GM12878 (cell line): ENCODE measurements at regions not wholly inside any gene's neighbourhood (a gene's known extent, or its start where the extent isn't known, plus 50 kb on each side); places are given as distances from the start of the nearest gene placed in this dataset.
A peak's percentile ranks its signal among the peaks of the same experiment; 100 is the strongest.

Experiments used
- ATAC-seq: fragments of 200-7000 bp; cut with Tn5 transposase; 3 replicates; pipeline ENCODE4 v1.9.1; 2020; ENCODE audit warnings: mild to moderate bottlenecking, moderate library complexity
- BruUV-seq: library from RNA; stranded (reverse); fragments of 400-500 nt; replicated peaks from 2 replicates; lab custom pipeline; 2021; lab: Mats Ljungman, UMichigan
- CTCF ChIA-PET: fragments of 300-600 bp; sonication (Branson Sonifier 250); formaldehyde crosslinking; extraction: SDS; loops from one replicate; lab custom pipeline; 2021; ENCODE audit warnings: inconsistent platforms; lab: Yijun Ruan, JAX
- POLR2A ChIA-PET: fragments of 350-600 bp; formaldehyde crosslinking; extraction: SDS; loops from one replicate; lab custom pipeline; 2021; ENCODE audit warnings: inconsistent platforms; lab: Charles Lee
- RAD21 ChIA-PET: fragments of 300-600 bp; sonication (Branson Sonifier 250); formaldehyde crosslinking; loops from one replicate; lab custom pipeline; 2023; ENCODE audit warnings: antibody characterized with exemption; ENCODE audit not compliant: unreplicated experiment; lab: Charles Lee
- SMC1A ChIA-PET: fragments of 300-600 bp; sonication (Branson Sonifier 250); formaldehyde crosslinking; loops from one replicate; lab custom pipeline; 2023; ENCODE audit not compliant: unreplicated experiment, uncharacterized antibody; lab: Charles Lee
- DNase-seq: peaks from one replicate; pipeline ENCODE4 v3.0.0-alpha.2; 2011; ENCODE audit warnings: low read depth, low spot score
- FAIRE-seq: peaks from 3 replicates; lab custom pipeline; 2011; peaks lifted over from hg19 to GRCh38; lab: Jason Lieb, UNC
- H2AFZ ChIP-seq: 2 replicates; pipeline ENCODE4 v1.6.0; 2011; ENCODE audit warnings: low read depth, low read length, control low read depth; ENCODE audit not compliant: control insufficient read depth
- H3K27ac ChIP-seq: 2 replicates; pipeline ENCODE4 v1.5.1; 2011; ENCODE audit warnings: control low read depth; ENCODE audit not compliant: control insufficient read depth, insufficient read depth
- H3K27me3 ChIP-seq, 2 experiments: replicated peaks in 1 of 2; 2 replicates each; pipeline versions ENCODE4 v1.6.0 to v1.6.1; 2011; ENCODE audit warnings: low read length in 1 of 2; ENCODE audit not compliant: control insufficient read depth in 2 of 2, insufficient read depth in 2 of 2
- H3K36me3 ChIP-seq, 2 experiments: 2 replicates each; pipeline ENCODE4 v1.5.1; 2011; ENCODE audit warnings: low read length in 1 of 2; ENCODE audit not compliant: control insufficient read depth in 2 of 2, insufficient read depth in 2 of 2
- H3K4me1 ChIP-seq: 2 replicates; pipeline ENCODE4 v1.6.1; 2011; ENCODE audit warnings: mild to moderate bottlenecking, low read length, moderate library complexity, mixed read lengths; ENCODE audit not compliant: control insufficient read depth, insufficient read depth
- H3K4me2 ChIP-seq: 2 replicates; pipeline ENCODE4 v1.6.0; 2011; ENCODE audit warnings: control low read depth; ENCODE audit not compliant: control insufficient read depth, insufficient read depth
- H3K4me3 ChIP-seq: fragments of 200-600 bp; sonication (generic); 2 replicates; pipeline ENCODE4 v1.5.1; 2016
- H3K79me2 ChIP-seq: 2 replicates; pipeline ENCODE4 v1.6.0; 2011; ENCODE audit warnings: low read length; ENCODE audit not compliant: control insufficient read depth, insufficient read depth
- H3K9ac ChIP-seq: 2 replicates; pipeline ENCODE4 v1.8.0; 2011; ENCODE audit warnings: low read length, control low read depth, mixed read lengths; ENCODE audit not compliant: control insufficient read depth, insufficient read depth
- H3K9me3 ChIP-seq: replicated peaks from 3 replicates; pipeline ENCODE4 v1.5.1; 2011; ENCODE audit warnings: mild to moderate bottlenecking, low read length; ENCODE audit not compliant: control insufficient read depth, insufficient read depth
- H4K20me1 ChIP-seq: 2 replicates; pipeline ENCODE4 v1.6.0; 2011; ENCODE audit not compliant: control insufficient read depth, insufficient read depth
- CTCF ChIP-seq, 3 experiments: IDR thresholded peaks in 2 of 3; conservative IDR thresholded peaks in 1 of 3; 2 replicates each; pipeline ENCODE4 v1.5.1; 2011; ENCODE audit warnings: low read depth in 3 of 3, low read length in 3 of 3, mild to moderate bottlenecking in 3 of 3, control low read depth in 2 of 3, moderate library complexity in 2 of 3, inconsistent platforms in 1 of 3, mixed read lengths in 1 of 3; ENCODE audit not compliant: control insufficient read depth in 2 of 3, insufficient read depth in 1 of 3; ENCODE audit errors: extremely low read depth in 1 of 3
- DPF2 ChIP-seq: fragments of 450-650 bp; IDR thresholded peaks from 2 replicates; pipeline ENCODE4 v1.6.1; 2017; ENCODE audit warnings: mild to moderate bottlenecking
- MLLT1 ChIP-seq: fragments of 450-650 bp; IDR thresholded peaks from 2 replicates; pipeline ENCODE4 v1.6.1; 2016; ENCODE audit warnings: mild to moderate bottlenecking
- NRF1 ChIP-seq: conservative IDR thresholded peaks from 2 replicates; pipeline ENCODE4 v1.6.1; 2011; ENCODE audit warnings: mild to moderate bottlenecking, low read depth, low read length, improper control_type of control experiment
- YY1 ChIP-seq: IDR thresholded peaks from 2 replicates; pipeline ENCODE4 v1.6.1; 2011; ENCODE audit warnings: low read depth, mild to moderate bottlenecking, low read length
- ZNF274 ChIP-seq: IDR thresholded peaks from one replicate; pipeline ENCODE4 v1.8.0; 2011; ENCODE audit not compliant: insufficient read length, insufficient read depth
- ZNF622 ChIP-seq: fragments of 450-650 bp; IDR thresholded peaks from 2 replicates; pipeline ENCODE4 v1.6.1; 2017; ENCODE audit warnings: mild to moderate bottlenecking, inconsistent platforms
- ZNF687 ChIP-seq: fragments of 450-650 bp; IDR thresholded peaks from 2 replicates; pipeline ENCODE4 v1.6.1; 2017; ENCODE audit warnings: mild to moderate bottlenecking, moderate library complexity
- WGBS: methylation state at CpG from one replicate; pipeline ENCODE4 v1.1.6; 2016; ENCODE audit warnings: low lambda C conversion rate; ENCODE audit not compliant: insufficient replicate concordance, insufficient coverage; ENCODE audit errors: missing lambda C conversion rate; 5-methylcytosine and 5-hydroxymethylcytosine counted together
- in situ Hi-C: fragments of 300-500 bp; cut with MboI; formaldehyde crosslinking; loops from 9 replicates; pipeline ENCODE4 v1.14.3; 2018; ENCODE audit warnings: mixed read lengths
- intact Hi-C: fragments of 100-400 bp; cut with micrococcal nuclease; formaldehyde crosslinking; loops from one replicate; pipeline ENCODE4 v1.14.2; 2022; ENCODE audit not compliant: unreplicated experiment

- ATAC-seq (peak; percentile 83), DNase-seq (peak; percentile 7), FAIRE-seq (no peak)
- in situ Hi-C loops (no loop called here), intact Hi-C loops (no loop called here)
- ChIA-PET RAD21 (interaction anchor here (0.9 to 2.1 kb wide), 4 partner anchors 13 to 243 kb away, joined by 3 to 6 read pairs (median 3); no protein-coding TSS in a partner anchor), SMC1A (interaction anchor here (0.8 to 1.5 kb wide), 6 partner anchors 23 to 243 kb away, joined by 3 to 4 read pairs (median 3); no protein-coding TSS in a partner anchor), CTCF (interaction anchor here (1.2 to 1.9 kb wide), 4 partner anchors 37 to 243 kb away, joined by 3 to 8 read pairs (median 4); no protein-coding TSS in a partner anchor), POLR2A (interaction anchor here (0.5 kb wide), 1 partner anchor 173 kb away, joined by 3 read pairs; no protein-coding TSS in a partner anchor)
- Histone ChIP-seq H3K4me3 (no peak overlapping the region), H3K27me3 (no peaks in the 10 kb centered on the region), H2AFZ (no peak overlapping the region), H4K20me1 (no peaks in the 10 kb centered on the region), H3K9ac (no peak overlapping the region), H3K36me3 (no peaks in the 10 kb centered on the region), H3K79me2 (no peaks in the 10 kb centered on the region), H3K4me1 (no peaks in the 10 kb centered on the region), H3K4me2 (no peak overlapping the region), H3K9me3 (no peaks in the 10 kb centered on the region), H3K27ac (no peak overlapping the region)
- peak; percentile 19; the same call in 1 of the 2 replicates for TF ChIP-seq MLLT1
- no peak for TF ChIP-seq ZNF274
- TF ChIP-seq DPF2 = no peak
- TF ChIP-seq YY1 = no peak
- no TSS peak for BruUV-seq
- WGBS = 47% methylated on average over 8 of the region's 8 CpGs
Observed at GRCh38 chr3:111143-112069, 85.2 kb upstream of the CHL1 start.

- Histone ChIP-seq H2AFZ (no peak overlapping the region), H3K27me3 (no peaks in the 10 kb centered on the region), H3K4me3 (no peak overlapping the region), H3K36me3 (no peaks in the 10 kb centered on the region), H3K4me2 (no peak overlapping the region), H3K9ac (no peak overlapping the region), H3K79me2 (no peaks in the 10 kb centered on the region), H3K9me3 (no peaks in the 10 kb centered on the region), H4K20me1 (no peaks in the 10 kb centered on the region), H3K27ac (no peak overlapping the region), H3K4me1 (no peaks in the 10 kb centered on the region)
- 0% methylated on average over 2 of the region's 2 CpGs for WGBS
- DNase-seq (no peak), ATAC-seq (no peak), FAIRE-seq (no peak)
- POLR2A ChIA-PET = no interaction called here
- in situ Hi-C loops (no loop called here), intact Hi-C loops (no loop called here)
- RAD21 ChIA-PET = no interaction called here
- SMC1A ChIA-PET = no interaction called here
- BruUV-seq = no TSS peak
- CTCF ChIA-PET = no interaction called here
- no peak for TF ChIP-seq CTCF (IDR thresholded peaks at IDR 0.05 in 2 of 3, conservative IDR thresholded peaks at IDR 0.05 in 1 of 3; ENCODE audit: control insufficient read depth in 2 of 3, extremely low read depth in 1 of 3, insufficient read depth in 1 of 3, low read depth in 3 of 3, low read length in 3 of 3)
- no peak for TF ChIP-seq ZNF622
- TF ChIP-seq NRF1 = no peak
- no peak for TF ChIP-seq ZNF687
Observed at GRCh38 chr3:112773-113172, 83.8 kb upstream of the CHL1 start.
